HepG2 (cell line): ENCODE measurements at regions not wholly inside any gene's neighbourhood (a gene's known extent, or its start where the extent isn't known, plus 50 kb on each side); places are given as distances from the start of the nearest gene placed in this dataset.

Source experiments
- POLR2A ChIP-seq, 2 experiments: IDR thresholded peaks; 2 replicates each; pipeline ENCODE4 v1.6.1; 2011; ENCODE audit warnings: low read depth in 2 of 2, low read length in 2 of 2, mild to moderate bottlenecking in 1 of 2, moderate library complexity in 1 of 2; ENCODE audit not compliant: insufficient read depth in 1 of 2
- RNF2 ChIP-seq: fragments of 450-650 bp; conservative IDR thresholded peaks from 2 replicates; pipeline ENCODE4 v1.6.1; 2016; ENCODE audit warnings: low read depth
- SSRP1 ChIP-seq: IDR thresholded peaks from 2 replicates; pipeline ENCODE4 v1.6.1; 2016; ENCODE audit warnings: control low read depth
- ZNF501 ChIP-seq: sonication (generic); formaldehyde crosslinking; IDR thresholded peaks from 2 replicates; pipeline ENCODE4 v1.5.1; 2020; ENCODE audit warnings: mild to moderate bottlenecking, moderate library complexity, missing genetic modification reagents

- TF ChIP-seq RNF2 (no peak), SSRP1 (CRISPR knock-in tag) (no peak), POLR2A (IDR thresholded peaks at IDR 0.05; ENCODE audit: insufficient read depth in 1 of 2, low read depth in 2 of 2, low read length in 2 of 2) (no peak), ZNF501 (CRISPR knock-in tag) (no peak)
Observed at GRCh38 chr10:61822096-61822495, 79.4 kb upstream of the ARID5B start.
